IPS-18c (cell line): ENCODE measurements at regions not wholly inside any gene's neighbourhood (a gene's known extent, or its start where the extent isn't known, plus 50 kb on each side); places are given as distances from the start of the nearest gene placed in this dataset.

Experiments used
- H3K4me3 ChIP-seq: 2 replicates; pipeline ENCODE4 v1.7.0; 2013; ENCODE audit warnings: low read depth, mild to moderate bottlenecking, low read length, moderate library complexity; ENCODE audit not compliant: insufficient read depth
- H3K9me3 ChIP-seq: one replicate; pipeline ENCODE4 v1.6.1; 2013; ENCODE audit warnings: mild to moderate bottlenecking, low read length, moderate library complexity; ENCODE audit not compliant: control insufficient read depth, insufficient read depth

DNA sequence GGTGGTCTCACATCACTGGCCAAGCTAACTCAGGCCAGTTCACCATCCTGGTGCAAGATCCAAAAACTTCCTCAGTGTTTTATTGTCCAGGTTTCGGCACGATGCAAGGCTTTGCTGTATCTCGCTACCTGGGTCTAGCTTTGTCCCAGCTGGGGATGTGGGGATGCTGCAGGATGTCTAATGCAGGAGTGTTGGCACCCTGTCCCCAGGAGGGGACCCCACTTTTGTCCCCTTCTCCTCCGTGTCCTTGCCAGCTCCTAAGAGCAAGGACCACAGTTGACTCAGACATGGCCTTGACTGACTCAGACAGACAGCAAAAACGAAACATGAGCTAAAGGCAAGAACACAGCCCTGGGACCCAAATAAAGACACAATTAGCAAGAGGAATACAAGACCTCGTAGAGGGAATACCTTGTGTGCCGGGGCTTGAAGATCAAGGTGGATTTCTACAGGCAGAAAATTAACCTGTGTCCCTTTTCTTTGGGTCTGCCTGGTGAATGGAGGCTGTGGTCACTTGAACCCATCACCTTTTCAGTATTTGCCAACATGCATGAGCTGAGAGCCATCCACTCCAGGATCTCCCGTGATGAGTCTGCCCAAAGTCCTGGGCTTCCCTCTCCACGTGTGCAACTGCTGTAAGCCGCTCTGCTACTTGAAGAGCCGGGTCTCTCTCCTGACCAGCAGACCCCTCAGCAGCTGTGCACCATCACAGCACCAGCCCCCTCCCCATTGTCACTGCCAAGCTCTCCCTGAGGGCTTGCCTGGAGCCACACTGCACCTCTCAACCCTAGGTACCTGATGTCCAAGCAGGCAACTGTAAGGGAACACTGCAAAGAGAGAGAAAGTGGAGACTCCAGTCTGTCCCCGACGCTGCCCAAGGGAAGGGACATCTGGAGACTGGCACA lies 149.5 kb upstream of the ZNF507 start:
- Histone ChIP-seq H3K9me3 (no peaks in the 10 kb centered on the region), H3K4me3 (no peak overlapping the region)

DNA sequence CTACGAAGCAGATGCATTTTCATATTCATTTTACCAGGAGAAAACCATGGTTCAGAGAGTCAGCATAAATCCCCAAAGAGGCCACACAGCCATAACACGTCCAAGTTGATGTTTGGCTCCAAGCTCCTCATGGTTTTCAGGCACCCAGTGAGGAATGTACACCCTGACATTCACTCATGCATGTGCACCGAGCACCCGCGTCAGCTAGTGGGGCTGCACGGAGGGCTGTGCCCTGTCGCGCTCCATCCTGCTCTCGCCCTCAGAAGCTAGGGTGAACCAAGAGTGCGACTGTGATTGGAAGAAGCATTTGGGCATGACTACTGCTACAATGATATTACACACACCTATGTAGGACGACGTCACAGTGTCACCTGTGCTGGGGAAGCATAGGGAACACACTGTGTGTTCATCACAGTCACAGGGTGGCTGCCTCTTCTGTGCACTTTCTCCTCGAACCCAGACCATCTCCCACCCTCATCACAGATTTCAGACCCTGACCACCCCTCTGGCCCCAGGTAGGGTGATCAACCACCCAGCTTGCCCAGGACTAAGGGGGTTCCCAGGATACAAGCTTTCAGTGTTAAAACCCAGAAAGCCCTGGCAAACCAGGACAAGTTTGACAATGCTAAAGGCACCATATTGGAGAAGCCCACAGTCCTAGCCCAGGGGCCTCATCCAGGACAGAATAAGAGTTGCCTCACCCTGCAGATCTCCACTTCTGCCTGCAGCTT lies 148.6 kb upstream of the ZNF507 start:
- no peaks in the 10 kb centered on the region for H3K9me3 ChIP-seq

DNA sequence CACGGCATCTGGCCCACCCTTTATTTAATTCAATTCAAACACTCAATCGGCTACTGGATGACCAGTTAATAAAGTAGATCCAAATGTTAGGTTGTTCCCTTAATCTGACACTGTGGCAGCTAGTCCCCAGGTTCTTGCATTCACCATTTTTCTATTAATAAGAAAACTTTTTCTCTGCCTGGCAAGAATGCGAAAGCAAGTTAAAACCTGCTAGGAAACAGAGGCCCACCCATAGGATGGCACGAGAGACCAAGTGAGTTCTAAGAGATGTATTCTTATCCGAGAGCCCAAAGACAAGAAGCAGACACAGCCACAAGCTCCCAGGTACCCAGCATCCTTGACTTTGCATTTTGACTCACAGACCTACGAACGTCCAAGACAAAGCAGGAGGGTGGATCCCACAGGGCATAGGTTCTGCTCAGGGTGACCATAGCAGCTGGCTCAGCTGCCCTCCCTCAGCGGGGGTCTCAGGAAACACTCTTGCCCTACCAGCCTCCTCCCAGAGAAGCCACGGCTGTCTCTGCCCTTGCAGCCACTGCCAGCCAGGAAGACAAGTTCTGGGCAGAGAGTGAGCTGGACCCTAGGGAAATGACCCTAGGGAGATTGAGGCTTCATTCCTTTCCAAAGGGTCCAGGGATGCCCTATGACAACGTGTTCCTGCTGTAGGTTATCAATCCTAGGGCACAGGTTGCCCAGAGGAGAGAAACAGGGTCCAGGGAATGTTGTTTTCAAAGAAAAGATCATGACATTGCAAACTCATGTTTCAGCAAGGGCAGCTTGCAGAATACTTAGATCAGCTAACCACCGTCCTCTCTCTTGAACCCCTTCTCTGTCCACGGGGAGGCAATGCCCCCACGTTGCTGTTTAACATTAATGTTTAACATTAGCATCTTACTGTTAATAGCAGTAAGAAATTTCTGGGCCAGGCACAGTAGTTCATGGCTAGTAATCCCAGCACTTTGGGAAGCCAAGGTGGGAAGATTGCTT lies 147.2 kb upstream of the ZNF507 start:
- no peak overlapping the region for H3K4me3 ChIP-seq
- no peaks in the 10 kb centered on the region for H3K9me3 ChIP-seq

More for the DNA sequence above, 148.6 kb upstream of the ZNF507 start:
- no peak overlapping the region for H3K4me3 ChIP-seq

DNA sequence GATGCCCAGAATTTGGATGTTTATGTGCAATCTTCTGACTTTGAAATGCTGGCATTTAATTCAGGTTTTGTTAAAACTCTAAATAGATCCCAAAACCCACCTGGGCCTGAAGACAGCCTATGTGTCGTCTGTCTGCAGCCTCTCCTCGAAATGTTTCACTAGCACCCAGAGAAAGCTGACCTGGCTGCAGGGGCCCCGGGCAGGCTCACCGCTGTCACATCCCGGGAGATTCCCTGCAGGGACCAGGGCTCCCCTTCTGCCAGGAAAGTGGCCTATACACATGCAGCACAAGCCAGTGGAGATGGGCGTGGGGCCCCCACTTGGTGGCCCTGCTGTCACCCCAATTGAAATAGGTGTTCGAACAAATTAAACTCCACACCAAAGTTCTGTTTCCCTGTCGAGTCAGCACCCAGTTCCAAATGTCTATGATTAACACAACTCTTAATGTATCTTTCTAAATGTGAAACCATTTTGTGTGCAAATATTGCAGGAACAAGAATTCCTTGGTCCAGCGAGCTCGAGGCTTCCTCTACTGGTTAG lies 145.8 kb upstream of the ZNF507 start:
- H3K4me3 ChIP-seq = no peak overlapping the region
- no peaks in the 10 kb centered on the region for H3K9me3 ChIP-seq

DNA sequence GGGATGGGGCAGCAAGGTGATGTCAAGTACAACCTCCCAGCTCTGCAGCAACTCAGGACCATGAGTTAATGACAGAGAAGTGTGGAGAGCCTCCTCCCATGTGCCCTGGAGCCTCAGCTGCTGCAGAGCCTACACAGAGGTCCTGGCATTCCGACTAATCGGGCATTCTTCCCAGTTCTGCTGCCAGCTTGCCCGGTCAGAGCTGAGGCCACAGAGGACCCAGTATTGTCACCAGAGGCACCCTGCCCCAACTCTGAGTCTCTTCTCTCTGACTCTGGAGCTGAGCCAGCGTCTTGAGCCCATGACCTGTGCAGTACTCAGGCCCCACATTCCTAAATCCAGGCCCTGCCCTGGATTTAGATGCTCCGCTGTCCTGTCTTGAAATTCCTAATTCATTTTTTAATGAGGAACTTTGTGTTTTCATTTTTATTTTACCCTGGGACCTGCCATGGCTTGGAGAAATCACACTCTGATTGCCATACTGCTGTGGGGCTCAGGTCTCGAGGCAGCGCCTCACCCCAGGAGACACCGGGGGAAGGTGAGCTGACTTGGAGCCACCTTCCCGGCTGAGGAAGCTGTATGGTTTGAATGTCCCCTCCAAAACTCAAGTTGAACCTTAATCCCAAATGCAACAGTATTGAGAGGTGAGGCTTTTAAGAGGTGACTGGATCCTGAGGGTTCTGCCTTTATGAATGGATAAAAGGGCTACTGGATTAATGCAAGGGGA lies 144.9 kb upstream of the ZNF507 start:
- H3K4me3 ChIP-seq = no peak overlapping the region; the same call in none of the 2 replicates
- no peaks in the 10 kb centered on the region for H3K9me3 ChIP-seq

DNA sequence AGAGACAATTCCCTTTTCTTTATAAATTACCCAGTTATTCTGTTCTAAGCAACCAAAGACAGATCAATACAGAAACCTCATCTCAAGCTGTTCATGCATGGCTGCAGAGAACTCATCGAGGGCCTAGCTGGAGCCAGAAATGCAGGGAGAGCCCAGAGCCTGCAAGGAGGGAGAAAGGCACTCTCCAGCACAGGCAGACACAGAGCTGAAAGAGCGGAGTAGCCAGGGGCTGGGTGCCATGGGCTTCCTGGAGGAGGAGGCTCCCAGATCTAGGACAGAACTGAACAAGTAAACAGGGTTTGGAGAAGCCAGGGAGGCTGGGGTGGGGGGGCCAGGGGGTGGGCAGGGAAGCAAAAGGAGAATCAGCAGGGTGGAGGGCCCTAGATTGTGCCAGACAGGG lies 144.2 kb upstream of the ZNF507 start:
- H3K4me3 ChIP-seq = no peak overlapping the region
- H3K9me3 ChIP-seq = no peaks in the 10 kb centered on the region

DNA sequence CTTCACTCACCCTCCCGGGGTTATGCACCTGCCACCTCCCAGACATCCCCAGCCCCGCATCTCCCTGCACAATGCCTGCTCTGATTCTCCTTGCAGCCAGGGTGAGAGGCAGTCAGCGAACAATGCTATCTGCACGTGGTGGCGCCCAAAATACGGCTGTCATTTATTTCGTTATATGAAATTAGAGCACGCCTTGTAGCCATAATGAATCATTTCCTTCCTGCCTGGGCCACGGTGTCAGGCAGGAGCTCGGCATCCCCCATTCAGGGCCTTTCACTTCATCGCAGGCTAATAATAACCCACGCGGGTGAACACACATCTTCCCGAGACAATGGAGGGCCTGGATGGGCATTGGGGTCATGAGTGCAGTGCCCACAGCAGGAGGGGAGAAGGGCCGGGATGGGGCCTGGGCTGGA lies 143.8 kb upstream of the ZNF507 start:
- no peak overlapping the region for H3K4me3 ChIP-seq
- H3K9me3 ChIP-seq = no peaks in the 10 kb centered on the region

DNA sequence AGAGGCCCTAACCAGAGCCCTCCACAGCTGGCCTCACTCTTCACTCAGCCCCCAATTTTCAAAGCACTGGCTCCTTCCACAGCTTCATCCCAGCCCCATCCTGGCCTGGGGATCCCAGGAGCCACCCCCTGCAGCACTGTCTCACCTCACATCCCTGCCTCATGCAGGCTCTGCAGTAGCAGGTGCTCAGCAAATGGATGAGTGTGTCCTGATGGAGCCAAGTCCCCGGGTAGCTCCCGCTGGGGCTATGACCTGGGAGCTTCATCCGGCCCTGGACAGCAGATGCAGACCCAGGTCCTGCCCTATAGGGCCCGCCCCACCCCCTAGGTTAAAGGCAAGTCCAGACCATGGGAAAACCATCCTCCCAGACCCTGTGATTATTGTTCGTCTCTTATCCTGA lies 143.2 kb upstream of the ZNF507 start:
- no peak overlapping the region for H3K4me3 ChIP-seq
- H3K9me3 ChIP-seq = no peaks in the 10 kb centered on the region

DNA sequence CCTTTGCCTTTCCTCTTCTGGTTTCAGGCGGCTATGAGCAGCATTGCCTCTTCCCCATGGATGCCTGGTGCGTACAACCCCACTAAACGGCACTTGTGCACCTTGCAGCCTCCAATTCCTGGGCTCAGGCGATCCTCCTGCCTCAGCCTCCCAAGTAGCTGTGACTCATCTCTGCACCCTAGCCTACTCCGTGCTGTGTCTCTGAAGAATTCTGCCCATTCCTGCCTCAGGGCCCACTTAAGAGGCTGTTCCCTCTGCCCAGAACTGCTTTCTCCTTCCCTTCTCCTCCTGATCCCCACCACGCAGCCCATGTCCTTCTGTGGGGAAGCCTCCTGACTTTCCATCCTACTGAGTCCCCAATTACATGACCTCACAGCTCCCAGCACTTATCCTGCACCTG lies 142.2 kb upstream of the ZNF507 start:
- Histone ChIP-seq H3K9me3 (no peaks in the 10 kb centered on the region), H3K4me3 (no peak overlapping the region)

DNA sequence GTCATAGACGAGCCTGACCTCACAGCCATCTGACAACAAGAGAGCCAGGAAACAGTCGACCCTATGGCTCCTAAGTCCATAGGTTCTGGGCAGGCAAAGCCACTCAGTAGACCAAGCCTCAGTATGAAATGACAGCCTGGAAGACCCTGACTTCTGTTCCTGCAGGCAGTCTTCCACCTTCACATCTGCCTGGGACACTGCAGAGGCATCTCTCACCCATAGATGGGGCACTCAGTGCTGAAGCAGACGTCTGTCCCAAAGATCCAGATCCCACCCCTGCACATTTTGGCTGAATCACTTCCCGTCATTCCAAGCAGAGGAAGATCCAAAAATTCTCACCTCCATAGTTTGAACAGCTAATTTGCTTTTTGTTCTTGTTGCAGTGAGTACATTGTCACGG lies 139.3 kb upstream of the ZNF507 start:
- peaks cover 2% of the 10 kb centered on the region for H3K9me3 ChIP-seq
- H3K4me3 ChIP-seq = no peak overlapping the region

DNA sequence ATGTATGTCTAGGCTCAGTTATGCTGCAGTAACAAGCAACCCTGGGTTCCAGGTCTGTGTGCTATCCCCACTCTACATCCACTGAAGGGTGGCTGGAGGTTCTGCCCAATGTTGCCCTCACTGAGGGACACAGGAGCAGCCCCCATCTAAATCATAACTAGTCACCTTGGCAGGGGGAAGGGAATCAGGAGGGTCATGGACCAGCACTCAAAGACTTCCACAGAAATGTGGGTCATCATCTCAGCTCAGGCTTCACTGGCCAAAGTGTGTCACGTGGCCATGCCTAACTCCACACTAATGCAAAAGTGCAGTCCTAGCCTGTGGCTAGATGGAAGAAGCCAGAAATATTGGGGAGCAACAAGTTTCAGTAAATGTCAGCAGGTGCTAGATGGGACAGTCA lies 137.3 kb upstream of the ZNF507 start:
- no peak overlapping the region for H3K4me3 ChIP-seq
- peaks cover 2% of the 10 kb centered on the region for H3K9me3 ChIP-seq

DNA sequence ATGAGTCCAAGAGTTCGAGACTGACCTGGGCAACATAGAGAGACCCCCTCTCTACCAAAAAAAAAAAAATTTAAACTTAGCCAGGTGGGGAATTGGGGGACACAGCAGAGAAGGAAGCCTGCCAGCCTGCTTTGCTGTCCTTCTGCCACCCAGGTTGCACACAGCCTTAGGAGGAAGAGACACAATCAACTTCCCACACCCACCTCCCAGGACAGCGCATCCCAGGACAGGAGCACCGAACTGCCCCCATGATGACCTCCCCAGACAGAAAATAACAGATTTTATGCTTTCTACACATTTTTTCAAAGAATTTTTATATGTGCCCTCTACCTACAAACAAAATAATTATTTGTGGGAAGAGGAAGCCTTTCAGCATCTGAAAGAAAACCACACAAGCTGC lies 126.0 kb upstream of the ZNF507 start:
- Histone ChIP-seq H3K4me3 (no peak overlapping the region), H3K9me3 (no peaks in the 10 kb centered on the region)

DNA sequence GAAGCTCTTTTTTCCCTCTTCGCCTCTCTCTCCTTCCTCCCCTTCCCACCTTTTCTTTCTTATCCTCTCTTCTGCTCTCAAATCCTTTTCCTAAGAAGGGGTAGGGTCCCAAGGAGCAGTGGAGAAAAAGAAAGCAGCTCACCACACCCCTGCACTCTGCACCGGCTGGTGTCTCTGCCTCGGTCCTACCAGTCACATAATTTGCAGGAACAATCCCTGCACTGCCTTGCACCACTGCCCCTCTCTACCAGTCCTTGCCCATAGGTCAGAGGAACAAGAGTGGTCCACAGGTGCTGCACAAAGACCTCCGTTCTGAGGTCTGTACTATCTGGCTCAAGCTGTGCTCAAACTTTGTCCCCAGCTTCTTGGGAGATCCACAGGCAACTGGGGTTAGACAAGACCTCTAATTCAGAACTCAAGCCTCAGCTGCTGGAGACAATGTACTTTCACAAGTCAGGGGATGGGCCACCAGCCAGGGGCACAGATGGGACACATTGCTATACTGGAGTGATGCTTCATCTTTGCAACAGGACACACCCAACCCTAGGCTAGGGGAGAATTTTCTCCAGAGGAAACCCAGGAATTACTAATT lies 125.4 kb upstream of the ZNF507 start:
- Histone ChIP-seq H3K9me3 (no peaks in the 10 kb centered on the region), H3K4me3 (no peak overlapping the region)

DNA sequence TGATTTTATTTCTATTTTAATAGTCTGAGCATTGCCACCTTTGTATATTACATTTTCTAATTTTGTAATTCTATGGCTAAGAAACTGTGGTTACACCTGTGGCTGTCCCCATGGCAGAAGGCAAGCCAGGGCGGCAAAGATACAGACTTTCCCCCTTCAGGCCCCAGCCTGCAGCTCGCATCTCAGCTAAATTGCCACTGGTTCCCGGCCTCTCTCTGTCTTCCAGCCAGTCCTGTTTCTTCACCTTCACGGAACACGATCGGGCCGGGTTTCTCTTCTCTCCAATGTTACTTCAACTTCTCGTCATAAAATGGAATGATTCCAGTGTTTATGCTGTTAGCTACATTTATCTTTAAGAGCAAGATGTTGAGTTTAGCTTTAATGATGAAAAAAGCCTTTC lies 124.5 kb upstream of the ZNF507 start:
- Histone ChIP-seq H3K9me3 (no peaks in the 10 kb centered on the region), H3K4me3 (no peak overlapping the region)

DNA sequence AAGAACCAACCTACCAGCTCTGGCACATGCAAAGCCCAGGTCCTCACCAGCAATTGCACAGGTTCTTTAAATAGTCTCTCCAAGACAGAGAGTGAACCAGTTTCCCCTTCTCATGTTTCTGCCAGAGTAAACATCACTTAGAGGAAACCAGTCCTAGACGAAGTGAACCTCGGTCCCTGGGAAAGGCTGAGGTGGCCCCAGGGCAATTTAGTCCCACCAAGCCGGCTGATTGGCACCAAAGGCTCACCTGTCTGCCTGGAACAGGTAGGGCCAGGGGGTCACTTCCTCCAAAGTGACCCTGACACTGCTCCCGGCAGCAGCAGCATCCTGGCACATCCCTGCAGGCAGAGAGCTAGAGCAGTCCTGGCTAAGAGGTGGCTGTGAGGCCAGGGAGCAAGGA lies 122.9 kb upstream of the ZNF507 start:
- no peaks in the 10 kb centered on the region for H3K9me3 ChIP-seq
- no peak overlapping the region for H3K4me3 ChIP-seq

DNA sequence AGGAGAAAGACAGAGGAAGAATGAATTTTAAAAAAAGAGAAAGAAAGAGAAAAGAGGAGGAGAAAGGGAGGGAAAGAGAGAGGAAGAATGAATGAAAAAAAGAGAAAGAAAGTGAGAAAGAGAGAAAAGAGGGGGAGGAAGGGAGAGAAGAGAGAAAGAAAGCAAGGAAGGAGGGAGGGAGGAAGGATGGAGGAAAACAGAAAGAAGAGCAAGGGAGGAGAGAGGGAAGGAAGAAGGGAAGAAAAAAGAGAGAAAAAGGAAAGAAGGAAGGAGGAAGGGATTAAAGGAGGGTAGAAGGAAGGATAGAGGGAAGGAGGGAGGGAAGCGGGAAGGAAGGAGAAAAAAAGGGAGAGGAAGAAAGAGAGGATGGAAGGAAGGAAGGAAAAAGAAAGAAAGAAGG lies 122.3 kb upstream of the ZNF507 start:
- H3K4me3 ChIP-seq = no peak overlapping the region
- no peaks in the 10 kb centered on the region for H3K9me3 ChIP-seq
